HTR-8/SVneo (cell line): ENCODE measurements at regions not wholly inside any gene's neighbourhood (a gene's known extent, or its start where the extent isn't known, plus 50 kb on each side); places are given as distances from the start of the nearest gene placed in this dataset.
A peak's percentile ranks its signal among the peaks of the same experiment; 100 is the strongest.

Source experiments
- DNase-seq: peaks from one replicate; pipeline ENCODE4 v3.0.0; 2011; ENCODE audit warnings: low spot score, mixed read lengths; ENCODE audit not compliant: insufficient read length
- FAIRE-seq: peaks from 2 replicates; lab custom pipeline; 2011; peaks lifted over from hg19 to GRCh38; lab: Jason Lieb, UNC

DNA sequence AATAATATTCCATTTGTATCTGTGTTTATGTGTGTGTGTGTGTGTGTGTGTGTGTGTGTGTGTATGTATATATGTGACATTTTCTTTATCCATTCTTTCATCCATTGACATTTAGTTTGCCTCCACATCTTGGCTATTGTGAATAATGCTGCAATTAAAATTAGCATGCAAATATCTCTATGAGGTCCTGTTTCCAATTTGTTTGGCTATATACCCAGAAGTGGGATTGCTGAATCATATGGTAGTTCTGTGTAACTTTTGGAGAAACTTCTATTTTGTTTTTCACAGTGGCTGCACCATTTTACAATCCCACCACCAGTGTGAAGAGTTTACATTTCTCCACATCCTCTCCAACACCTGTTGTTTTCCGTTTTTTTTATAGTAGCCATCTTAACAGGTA is 53.1 kb downstream of the CH25H start:
- FAIRE-seq (no peak), DNase-seq (no peak)

DNA sequence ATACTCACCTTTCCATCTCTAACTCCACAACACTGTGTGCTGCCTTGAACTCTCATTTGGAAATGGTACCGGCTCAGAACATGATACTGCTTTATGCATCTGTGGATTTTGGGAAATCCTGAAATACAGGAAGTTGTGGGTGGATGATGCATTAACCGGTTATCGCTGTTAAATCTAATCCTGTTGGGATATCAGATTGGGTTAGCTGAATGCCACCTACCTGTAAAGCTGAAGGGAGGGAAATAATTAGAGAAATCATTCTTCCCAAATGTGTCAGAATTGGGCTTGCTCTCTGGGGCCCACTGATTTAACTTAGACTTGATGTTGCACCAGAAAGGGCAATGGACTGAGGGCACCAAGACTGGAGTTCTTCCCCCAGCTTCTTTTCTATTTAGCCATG is 54.0 kb downstream of the CH25H start:
- FAIRE-seq, result no peak
- DNase-seq, result no peak

DNA sequence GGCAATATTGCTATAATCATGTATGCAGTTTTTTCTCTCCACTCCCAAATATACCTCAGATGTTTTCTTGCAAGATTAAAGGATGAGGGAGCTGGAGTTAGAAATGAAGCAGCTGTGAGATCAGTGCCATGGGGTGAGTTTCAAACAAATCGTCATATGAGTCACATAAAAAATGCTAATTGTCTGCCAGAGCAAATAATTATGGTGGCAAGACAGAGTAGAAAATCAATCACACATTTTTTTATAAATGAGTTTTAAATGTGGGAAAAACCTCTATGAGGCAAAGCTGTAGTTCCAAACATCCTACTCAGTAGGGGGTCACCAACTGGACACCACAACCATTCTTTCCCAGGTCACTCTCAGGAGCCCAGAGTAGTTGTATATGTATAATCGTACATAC is 55.3 kb downstream of the CH25H start:
- DNase-seq (no peak), FAIRE-seq (no peak)

DNA sequence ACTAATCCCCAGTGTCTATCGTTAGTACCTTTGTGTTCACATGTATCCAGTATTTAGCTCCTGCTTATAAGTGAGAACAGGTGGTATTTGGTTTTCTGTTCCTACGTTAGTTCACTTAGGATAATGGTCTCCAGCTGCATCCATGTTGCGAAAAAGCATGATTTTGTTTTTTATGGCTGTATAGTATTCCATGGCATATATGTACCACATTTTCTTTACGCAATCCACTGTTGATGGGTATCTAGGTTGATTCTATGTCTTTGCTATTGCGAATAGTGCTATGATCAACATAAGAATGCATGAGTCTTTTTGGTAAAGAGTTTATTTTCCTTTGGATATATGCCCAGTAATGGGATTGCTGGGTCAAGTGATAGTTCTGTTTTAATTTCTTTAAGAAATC is 59.1 kb downstream of the CH25H start:
- FAIRE-seq (no peak), DNase-seq (no peak)

DNA sequence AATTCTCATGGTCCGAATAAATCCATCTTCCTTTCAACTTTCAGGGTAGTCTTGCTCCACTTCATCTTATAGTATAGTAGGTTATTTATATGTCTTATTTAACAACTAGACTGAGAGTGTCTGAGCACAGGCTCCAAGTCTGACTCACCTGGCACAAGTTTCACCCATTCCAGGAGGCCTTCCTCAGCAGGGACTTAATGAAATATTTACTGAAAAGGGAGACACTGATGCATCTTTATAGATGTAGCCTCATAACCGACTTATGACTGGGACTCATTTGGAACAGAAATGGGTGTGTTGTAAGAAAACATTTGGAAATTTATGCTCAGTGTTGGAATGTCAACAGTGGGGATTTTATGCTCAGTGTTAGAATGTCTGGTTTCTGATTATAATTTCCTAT is 59.9 kb downstream of the CH25H start:
- DNase-seq, result no peak
- FAIRE-seq, result no peak

DNA sequence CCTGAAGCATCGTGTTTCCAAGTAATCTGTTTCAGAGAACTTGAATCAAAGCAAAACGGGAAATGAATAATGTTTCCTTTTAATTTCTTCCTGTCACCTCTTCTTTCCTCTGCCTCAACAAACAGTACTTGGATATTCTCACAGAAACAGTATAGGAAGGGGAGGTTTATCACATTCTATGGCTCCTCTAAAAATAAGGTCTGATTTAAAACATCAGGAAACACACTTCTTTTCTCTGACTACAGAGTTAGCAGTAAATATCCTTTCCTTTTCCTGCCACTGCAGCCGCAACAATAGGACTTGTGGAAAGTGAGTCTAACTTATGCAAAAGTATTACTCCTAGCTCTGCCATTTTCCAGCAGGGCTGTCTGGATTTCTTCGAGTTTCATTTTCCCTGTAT is 62.3 kb downstream of the CH25H start:
- DNase-seq (no peak), FAIRE-seq (no peak)

DNA sequence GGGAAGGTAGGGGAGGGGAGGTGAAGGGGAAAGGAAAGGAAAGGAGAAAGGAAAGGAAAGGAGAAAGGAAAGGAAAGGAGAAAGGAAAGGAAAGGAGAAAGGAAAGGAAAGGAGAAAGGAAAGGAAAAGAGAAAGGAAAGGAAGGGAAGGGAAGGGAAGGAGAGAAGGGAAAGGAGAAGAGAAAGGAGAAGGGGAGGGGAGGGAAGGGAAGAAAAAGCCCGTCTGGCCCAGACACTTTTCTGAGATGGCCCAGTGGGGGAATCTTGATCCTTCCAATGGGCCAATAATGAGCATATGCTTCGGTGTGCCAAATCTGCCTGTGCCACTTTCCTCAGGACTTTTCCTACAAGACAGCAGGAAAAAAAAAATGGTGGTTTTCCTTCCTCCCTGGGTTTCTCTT is 64.5 kb downstream of the CH25H start:
- no peak for DNase-seq
- no peak for FAIRE-seq

DNA sequence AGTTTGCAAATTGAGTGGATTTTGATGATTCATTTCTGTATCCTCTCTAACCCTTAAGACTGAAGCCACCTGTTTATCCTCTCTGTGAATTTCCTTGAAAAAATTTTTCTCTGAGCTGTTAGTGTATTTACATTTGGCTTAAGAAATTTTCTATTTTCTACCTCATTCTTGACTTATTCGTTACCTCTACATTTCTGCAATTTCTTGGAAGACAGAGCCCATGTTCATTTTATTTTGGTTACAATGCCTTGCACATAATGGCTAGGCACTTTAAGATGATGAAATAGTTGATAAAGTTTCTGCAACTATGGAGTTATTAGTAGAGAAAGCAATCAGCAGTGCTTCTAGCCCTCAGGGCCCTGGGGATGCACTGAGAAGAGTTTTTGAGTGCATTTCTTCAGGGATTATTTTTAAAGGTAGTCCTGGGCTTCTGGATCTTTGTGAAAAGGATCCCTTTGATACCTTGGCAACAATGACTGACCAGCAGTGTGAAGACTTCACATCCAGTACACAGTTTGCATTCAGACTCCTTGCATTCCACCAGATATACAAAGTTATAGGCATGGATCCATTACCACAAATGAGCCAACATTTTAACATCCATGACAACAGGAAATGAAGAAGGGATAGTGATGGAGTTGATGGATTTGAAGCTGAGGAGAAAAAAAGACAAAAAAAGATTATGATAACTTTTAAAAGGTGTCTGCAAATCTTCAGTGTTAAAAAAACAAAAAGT is 68.2 kb downstream of the CH25H start:
- DNase-seq, result no peak
- FAIRE-seq, result no peak

DNA sequence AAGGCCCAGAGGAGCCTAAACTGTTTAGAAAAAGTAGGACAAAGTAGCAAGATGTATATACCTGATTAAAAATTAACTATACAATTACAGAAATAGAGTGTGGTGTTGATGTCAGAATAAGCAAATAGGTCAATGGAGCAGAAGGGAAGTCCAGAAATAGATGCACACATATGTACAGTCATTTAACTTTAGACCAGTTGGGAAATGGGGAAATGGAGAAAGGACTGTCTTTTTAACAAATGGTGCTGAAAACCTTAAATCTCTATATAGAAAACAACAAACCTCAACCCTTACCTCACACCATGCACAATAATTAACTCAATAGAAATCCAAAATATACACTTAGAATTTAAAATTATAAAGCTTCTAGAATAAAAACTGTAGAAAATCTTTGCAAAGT is 72.2 kb downstream of the CH25H start:
- FAIRE-seq, result no peak
- DNase-seq, result no peak

DNA sequence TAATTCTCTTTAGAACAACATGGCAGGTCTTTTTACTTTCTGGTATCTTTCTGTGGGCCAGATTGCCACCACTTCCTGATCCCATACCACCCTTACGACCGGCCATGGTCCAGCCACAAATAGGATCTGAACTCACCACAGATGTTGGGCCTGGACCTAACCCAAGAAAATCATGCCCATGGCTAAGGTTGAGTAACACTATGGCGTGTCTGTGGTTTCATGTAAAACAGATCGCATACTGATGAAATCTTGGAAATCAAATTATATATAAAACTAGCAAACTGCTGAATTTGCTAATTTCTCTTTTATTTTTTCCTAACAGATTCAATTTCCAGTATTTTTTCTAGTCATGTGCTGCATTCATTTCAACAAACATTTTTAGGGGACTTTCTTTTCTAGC is 77.2 kb downstream of the CH25H start:
- no peak for DNase-seq
- no peak for FAIRE-seq

DNA sequence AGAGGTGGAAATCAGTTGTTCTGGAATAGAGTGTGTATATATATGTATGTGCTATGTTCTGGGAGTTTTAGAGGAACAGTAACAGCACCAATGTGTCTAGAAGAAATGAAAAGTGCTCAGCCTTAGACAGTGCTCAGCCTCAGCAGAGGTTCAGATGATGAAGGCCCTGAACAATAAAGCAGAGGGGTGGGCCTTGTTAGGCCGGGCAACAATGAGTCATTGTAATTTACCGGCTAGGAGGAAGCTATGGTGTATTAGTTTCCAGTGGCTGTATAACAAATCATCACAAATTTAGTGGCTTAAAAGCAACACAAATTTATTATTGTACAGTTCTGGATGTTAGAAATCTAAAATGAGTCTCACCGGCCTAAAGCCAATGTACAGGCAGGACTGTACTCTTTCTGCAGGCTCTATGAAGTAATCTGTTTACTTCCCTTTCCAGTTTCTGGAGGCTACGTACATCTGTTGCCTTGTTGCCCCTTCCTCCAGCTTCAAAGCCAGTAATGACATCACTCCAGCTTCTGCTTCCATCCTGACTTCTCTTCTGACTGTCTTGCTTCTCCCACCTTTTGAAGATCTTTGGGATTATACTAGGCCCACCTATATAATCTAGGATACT is 84.6 kb downstream of the CH25H start:
- FAIRE-seq, result no peak
- no peak for DNase-seq

DNA sequence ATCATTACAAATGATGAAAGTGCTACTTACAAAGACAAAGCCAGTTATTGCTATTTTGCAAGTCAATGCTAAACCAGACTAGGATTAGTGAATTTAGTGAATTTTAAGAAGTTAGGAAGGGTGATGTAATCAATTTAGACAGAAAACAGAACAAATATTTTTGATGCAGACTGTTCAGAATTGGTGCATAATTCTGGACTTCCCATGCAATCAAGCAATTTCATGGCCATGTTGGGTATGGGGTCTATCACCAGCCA is 85.4 kb downstream of the CH25H start:
- FAIRE-seq (no peak), DNase-seq (no peak)

DNA sequence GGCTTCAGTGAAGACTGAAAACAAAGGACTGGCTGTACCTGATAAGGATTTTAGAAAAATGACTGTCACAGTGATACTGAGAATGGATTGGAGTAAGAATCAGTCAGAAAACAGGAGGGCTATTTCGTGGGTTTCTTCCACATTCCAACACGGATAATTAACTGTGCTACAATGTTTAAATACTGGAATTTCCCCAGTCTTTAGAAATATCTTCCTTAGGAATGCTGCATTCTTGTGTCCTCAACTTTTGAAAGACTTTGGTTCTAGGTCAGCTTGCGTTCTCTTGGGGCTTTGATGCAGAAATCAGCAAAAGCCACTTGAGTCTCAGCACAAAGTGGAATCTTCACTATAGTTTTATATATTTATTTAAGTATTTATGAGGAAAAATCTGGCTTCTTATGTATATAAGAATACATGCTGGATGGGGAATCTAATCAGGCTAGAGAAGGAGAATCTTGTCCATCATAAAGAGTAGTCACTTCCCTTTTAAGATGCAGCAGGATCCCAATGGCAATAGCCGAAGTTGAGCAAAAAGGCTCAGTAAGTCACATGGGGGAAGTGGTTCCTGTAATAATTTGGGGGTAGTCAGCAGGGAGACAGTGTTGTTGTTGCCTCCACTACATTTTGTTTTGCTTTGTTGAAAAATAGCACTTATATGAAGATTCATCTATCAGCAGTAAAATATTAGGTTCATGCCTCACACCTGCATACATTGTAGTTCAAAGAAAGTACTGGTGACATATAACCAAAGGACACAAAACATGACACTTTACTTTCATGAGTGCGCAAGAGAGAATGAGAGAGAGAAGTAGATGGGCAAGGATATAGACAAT is 86.0 kb downstream of the CH25H start:
- DNase-seq (no peak), FAIRE-seq (no peak)

DNA sequence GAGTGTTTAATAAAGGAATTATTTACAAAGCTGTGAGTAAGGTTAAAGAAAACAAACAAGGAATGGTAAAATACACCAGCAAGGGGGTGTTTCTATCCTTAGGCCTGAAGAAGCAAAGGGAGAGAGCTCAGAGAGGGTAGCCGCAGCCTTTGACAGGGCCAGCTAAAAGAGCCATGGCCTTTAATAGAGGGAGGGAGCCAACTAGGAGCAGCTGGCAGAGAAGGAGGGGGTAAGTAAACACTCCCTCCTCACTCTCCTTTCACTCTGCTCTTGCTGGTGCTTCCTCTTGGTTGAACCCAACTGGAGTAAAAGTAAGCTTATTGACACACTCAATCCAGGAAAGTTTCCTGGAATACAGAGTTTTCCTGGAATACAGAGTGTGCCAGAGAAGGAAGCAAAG is 87.5 kb downstream of the CH25H start:
- DNase-seq (no peak), FAIRE-seq (no peak)

DNA sequence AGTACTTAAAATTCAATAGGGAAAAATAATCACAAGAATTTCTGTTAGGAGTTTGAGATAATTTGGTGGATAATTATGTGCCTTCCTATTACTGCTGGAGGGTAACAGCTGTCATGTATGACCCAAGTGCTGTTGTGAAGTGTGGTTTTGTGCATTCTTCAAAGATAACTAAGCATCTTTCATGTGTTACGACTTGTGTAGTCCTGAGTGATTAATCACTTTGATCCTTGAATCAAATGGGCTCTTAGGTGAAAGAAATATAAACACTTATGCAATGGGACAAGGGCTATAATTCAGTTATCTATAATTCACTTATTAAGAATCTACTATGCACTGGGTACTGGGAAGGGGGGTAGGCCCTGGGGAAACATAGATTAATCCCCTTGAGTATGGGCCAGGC is 89.0 kb downstream of the CH25H start:
- DNase-seq (no peak), FAIRE-seq (no peak)

DNA sequence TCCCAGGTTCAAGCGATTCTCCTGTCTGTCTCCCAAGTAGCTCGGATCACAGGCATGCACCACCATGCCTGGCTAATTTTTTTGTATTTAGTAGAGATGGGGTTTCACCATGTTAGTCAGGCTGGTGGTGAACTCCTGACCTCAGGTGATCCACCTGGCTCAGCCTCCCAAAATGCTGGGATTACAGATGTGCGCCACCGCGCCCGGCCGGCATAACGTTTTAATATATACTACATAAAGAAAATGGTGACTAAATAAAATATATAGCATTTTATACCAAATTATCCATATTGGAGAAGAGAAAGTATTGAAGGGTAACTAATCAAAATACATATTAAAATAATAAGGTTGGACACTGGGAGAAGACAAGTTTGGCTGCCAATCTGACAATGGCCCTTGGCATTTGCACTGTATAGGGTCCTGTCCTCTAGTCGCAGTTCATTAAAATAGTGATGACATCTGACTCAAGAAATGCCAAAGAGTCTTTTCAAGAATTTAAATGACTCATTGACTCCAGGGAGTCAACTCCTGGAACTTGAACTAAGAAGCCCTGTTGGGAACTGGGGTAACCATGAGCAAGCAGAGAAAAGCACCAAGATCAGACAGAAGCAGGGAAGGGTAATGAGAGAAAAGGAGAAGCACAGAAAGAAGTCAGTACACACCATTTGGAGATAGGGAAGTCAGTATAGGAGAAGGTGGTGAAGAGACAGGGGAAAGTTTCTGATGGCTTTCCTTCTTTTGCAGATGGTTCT is 91.1 kb downstream of the CH25H start:
- FAIRE-seq, result no peak
- DNase-seq, result peak; percentile 15

DNA sequence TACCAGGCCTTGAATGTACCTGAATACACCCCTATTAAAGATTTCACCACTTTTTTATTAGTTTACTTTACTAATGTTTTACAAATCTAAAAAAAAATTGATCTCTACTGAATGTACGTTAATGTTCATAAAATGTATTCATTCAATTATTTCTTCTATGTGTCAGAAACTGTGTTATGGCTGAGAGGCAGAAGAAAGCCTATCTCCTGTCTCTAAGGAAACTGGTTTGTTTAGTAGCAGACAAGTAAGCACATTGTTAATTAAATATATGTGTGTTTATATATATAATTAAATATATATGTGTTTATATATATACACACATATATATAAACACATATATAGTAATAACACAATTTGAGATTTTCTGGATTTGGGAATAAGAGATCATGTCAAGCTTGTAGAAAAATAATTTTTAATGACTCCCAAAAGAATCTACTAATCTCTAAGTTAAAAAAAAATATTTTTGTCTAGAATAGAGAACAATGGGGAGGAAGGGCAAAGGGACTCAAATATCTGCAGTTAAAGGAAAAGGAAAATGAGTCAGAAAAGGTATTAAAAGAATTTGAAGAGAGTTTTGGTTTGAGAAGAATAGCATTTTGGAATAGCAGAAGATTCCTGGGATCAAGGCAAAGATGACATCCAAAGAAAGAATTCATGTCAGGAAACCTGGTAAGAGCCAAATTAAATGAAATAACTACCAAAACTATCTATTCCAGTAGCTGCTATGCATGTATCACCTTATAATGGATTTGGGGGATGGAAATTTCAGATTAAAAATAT is 92.1 kb downstream of the CH25H start:
- no peak for DNase-seq
- FAIRE-seq, result no peak

DNA sequence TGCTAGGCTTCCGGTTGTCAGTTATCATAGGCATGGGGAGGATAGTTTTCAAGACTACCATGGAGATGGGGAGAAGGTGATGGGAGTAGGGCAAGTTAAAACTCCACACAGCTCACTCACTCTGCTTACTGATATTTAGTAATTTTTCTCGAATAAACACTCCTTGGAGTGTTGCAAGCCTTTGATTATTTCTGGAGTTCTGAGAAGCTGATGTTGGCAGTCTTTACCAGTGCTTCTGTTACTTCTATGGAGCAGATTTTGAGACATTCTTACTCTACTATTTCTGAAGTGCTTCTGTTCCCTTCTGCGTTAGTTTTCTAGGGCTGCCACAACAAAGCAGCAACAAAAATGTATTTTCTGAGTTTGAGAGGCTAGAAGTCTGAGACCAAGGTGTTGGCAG is 104.4 kb downstream of the CH25H start:
- FAIRE-seq (no peak), DNase-seq (no peak)

DNA sequence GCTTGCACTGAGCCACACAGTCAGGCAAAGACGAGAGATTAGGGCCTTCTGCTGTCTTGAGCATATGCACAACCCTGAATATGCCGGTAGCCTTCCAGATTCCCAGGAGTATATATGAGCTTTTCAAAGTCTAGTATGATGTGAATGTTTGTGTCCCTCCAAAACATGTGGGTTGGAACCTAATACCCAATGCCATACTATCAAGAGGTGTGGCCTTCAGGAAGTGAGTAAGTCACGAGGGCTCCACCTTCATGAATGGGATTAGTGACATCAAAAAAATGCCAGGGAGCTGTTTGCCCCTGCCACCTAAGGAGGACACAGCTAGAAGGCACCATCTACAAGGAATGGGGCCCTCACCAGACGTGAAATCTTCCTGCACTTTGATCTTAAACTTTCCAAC is 105.2 kb downstream of the CH25H start:
- FAIRE-seq (no peak), DNase-seq (no peak)

DNA sequence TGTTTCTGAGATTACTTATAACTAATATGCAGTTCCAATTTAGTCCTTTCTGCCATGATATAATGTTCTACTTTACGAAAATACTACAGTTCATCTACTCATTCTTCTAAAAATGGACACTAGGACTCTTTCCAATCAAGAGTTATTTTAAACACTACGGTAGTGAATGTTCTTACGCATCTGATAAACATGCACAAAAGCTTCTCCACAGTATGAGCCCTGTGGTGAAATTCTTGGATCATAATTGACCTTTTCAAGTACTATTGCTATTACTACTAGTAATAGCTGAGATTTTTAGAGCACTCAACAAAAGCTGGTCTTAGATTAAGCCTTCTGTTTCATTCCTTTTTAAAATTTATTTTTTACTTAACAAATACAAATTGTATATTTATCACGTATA is 106.4 kb downstream of the CH25H start:
- DNase-seq (no peak), FAIRE-seq (no peak)
